ENCODE measurements at regions not wholly inside any gene's neighbourhood (a gene's known extent, or its start where the extent isn't known, plus 50 kb on each side); places are given as distances from the start of the nearest gene placed in this dataset.

DNA sequence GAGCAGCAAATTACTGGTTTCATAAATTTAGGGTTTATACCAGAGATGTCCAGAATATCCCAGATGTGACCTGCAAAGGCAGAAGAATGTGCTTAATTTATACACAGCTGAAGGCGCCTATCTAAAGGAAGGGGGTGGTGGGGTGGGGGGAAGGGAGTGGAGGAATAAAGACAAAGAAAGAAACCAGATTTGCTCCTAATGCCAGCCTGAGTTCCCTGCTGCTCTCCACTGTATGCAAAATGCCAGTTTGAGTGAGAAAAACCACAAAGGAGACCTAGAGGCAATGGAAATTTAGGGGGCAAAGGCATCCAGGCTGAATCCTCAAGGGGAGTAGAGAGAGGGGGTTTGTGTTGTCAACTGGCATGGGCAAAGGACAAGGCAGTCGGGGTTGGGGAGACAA is 161.5 kb upstream of the TOX3 start:
- TF ChIP-seq SRF (IDR thresholded peaks at IDR 0.05; ENCODE audit: low read depth) (no peak), YY1 (IDR thresholded peaks at IDR 0.05; ENCODE audit: extremely low read depth, insufficient replicate concordance, low read depth, low read length) (no peak), POLR2AphosphoS5 (IDR thresholded peaks at IDR 0.05; ENCODE audit: low read depth, low read length) (no peak), ZNF274 (IDR thresholded peaks at IDR 0.05; ENCODE audit: low read depth, low read length) (no peak), POLR2A (IDR thresholded peaks at IDR 0.05; ENCODE audit: borderline replicate concordance, extremely low read depth, insufficient read depth, insufficient read length) (no peak)
- TF ChIP-seq, protein P1, sequence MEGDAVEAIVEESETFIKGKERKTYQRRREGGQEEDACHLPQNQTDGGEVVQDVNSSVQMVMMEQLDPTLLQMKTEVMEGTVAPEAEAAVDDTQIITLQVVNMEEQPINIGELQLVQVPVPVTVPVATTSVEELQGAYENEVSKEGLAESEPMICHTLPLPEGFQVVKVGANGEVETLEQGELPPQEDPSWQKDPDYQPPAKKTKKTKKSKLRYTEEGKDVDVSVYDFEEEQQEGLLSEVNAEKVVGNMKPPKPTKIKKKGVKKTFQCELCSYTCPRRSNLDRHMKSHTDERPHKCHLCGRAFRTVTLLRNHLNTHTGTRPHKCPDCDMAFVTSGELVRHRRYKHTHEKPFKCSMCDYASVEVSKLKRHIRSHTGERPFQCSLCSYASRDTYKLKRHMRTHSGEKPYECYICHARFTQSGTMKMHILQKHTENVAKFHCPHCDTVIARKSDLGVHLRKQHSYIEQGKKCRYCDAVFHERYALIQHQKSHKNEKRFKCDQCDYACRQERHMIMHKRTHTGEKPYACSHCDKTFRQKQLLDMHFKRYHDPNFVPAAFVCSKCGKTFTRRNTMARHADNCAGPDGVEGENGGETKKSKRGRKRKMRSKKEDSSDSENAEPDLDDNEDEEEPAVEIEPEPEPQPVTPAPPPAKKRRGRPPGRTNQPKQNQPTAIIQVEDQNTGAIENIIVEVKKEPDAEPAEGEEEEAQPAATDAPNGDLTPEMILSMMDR (IDR thresholded peaks at IDR 0.05 in 2 of 3, conservative IDR thresholded peaks at IDR 0.05 in 1 of 3; ENCODE audit: borderline replicate concordance in 1 of 3, insufficient read depth in 1 of 3, low read depth in 2 of 3, low read length in 2 of 3): no peak
- TF ChIP-seq, protein P2, sequence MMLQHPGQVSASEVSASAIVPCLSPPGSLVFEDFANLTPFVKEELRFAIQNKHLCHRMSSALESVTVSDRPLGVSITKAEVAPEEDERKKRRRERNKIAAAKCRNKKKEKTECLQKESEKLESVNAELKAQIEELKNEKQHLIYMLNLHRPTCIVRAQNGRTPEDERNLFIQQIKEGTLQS (IDR thresholded peaks at IDR 0.05): no peak

Measured in HCT116 (cell line).